ENCODE measurements at regions not wholly inside any gene's neighbourhood (a gene's known extent, or its start where the extent isn't known, plus 50 kb on each side); places are given as distances from the start of the nearest gene placed in this dataset.

- Histone ChIP-seq H3K27ac (no peak overlapping the region), H3K9me3 (no peaks in the 10 kb centered on the region), H3K4me1 (no peaks in the 10 kb centered on the region), H3K36me3 (no peaks in the 10 kb centered on the region), H3K27me3 (peaks cover 5% of the 10 kb centered on the region), H3K4me3 (no peak overlapping the region)
- TF ChIP-seq EP300 (IDR thresholded peaks at IDR 0.05; ENCODE audit: low read depth): no peak
- TF ChIP-seq CTCF (IDR thresholded peaks at IDR 0.05): no peak
- no peak for TF ChIP-seq POLR2A (IDR thresholded peaks at IDR 0.05)
- TF ChIP-seq POLR2AphosphoS5 (IDR thresholded peaks at IDR 0.05): no peak
- WGBS, 2 donors (ENCODE audit: low coverage in 1 of 2): 88 to 100% methylated on average over 2 of the region's 2 CpGs
- in situ Hi-C loops (cut with MboI; ENCODE audit: low pct_ligation_motif_present in 1 of 4, low pct_unique_long_range_greater_than_20kb in 1 of 4, low sequenced_read_pairs in 3 of 4): no loop called here
- DNase-seq: no peak
- intact Hi-C loops (cut with DNase I; ENCODE audit: low total_unique reads): no loop called here
Measured at GRCh38 chr2:65870826-65871225, 438.4 kb upstream of the SPRED2 start.

- 67 to 90% methylated on average over 2 to 5 of the region's 5 CpGs for WGBS, 2 donors (ENCODE audit: low coverage in 1 of 2)
- Histone ChIP-seq H3K9me3 (no peaks in the 10 kb centered on the region), H3K4me3 (no peak overlapping the region), H3K27me3 (peaks cover 5% of the 10 kb centered on the region), H3K4me1 (no peaks in the 10 kb centered on the region), H3K36me3 (no peaks in the 10 kb centered on the region), H3K27ac (no peak overlapping the region)
- TF ChIP-seq POLR2AphosphoS5 (IDR thresholded peaks at IDR 0.05) (no peak), EP300 (IDR thresholded peaks at IDR 0.05; ENCODE audit: low read depth) (no peak), CTCF (IDR thresholded peaks at IDR 0.05) (no peak), POLR2A (IDR thresholded peaks at IDR 0.05) (no peak)
- DNase-seq: no peak
- in situ Hi-C loops (cut with MboI; ENCODE audit: low pct_ligation_motif_present in 1 of 4, low pct_unique_long_range_greater_than_20kb in 1 of 4, low sequenced_read_pairs in 3 of 4): no loop called here
- intact Hi-C loops (cut with DNase I; ENCODE audit: low total_unique reads): no loop called here
Measured at GRCh38 chr2:65869296-65869695, 436.9 kb upstream of the SPRED2 start.

GRCh38 chr2:65868177-65868576 lies 435.8 kb upstream of the SPRED2 start:
- Histone ChIP-seq H3K27ac (no peak overlapping the region), H3K4me3 (no peak overlapping the region), H3K27me3 (peaks cover 5% of the 10 kb centered on the region), H3K4me1 (no peaks in the 10 kb centered on the region), H3K9me3 (no peaks in the 10 kb centered on the region), H3K36me3 (no peaks in the 10 kb centered on the region)
- DNase-seq: no peak
- TF ChIP-seq POLR2A (IDR thresholded peaks at IDR 0.05): no peak
- no peak for TF ChIP-seq CTCF (IDR thresholded peaks at IDR 0.05)
- no peak for TF ChIP-seq POLR2AphosphoS5 (IDR thresholded peaks at IDR 0.05)
- TF ChIP-seq EP300 (IDR thresholded peaks at IDR 0.05; ENCODE audit: low read depth): no peak
- 76% methylated on average over 5 of the region's 5 CpGs; no CpG with 5 or more reads in 1 of the 2 donors for WGBS, 2 donors (ENCODE audit: low coverage in 1 of 2)
- intact Hi-C loops (cut with DNase I; ENCODE audit: low total_unique reads) (no loop called here), in situ Hi-C loops (cut with MboI; ENCODE audit: low pct_ligation_motif_present in 1 of 4, low pct_unique_long_range_greater_than_20kb in 1 of 4, low sequenced_read_pairs in 3 of 4) (no loop called here)

DNA sequence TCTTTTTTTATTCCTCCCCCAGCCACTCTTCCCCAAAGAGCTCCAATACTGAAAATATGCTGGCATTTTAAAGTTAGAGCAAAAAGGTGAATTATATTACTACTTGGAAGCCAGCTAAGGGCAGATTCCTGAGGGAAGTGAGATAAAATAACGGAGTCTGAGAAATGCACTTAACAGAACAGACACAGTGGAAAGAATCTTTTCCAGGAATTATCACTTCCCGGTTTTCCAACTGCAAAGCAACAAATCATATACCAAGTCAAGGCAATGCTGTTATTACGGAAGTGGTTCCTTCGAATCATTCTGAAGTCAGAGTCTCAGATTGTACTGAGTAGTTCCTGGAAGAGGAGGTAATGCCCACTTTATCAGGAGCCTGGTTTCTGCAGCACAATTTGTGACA lies 435.0 kb upstream of the SPRED2 start:
- intact Hi-C loops (cut with DNase I; ENCODE audit: low total_unique reads): no loop called here

More for the DNA sequence above, 435.0 kb upstream of the SPRED2 start:
- Histone ChIP-seq H3K4me1 (no peaks in the 10 kb centered on the region), H3K27me3 (peaks cover 5% of the 10 kb centered on the region), H3K9me3 (no peaks in the 10 kb centered on the region), H3K4me3 (no peak overlapping the region), H3K36me3 (no peaks in the 10 kb centered on the region), H3K27ac (no peak overlapping the region)
- no peak for DNase-seq
- in situ Hi-C loops (cut with MboI; ENCODE audit: low pct_ligation_motif_present in 1 of 4, low pct_unique_long_range_greater_than_20kb in 1 of 4, low sequenced_read_pairs in 3 of 4): no loop called here
- no peak for TF ChIP-seq POLR2A (IDR thresholded peaks at IDR 0.05)
- TF ChIP-seq POLR2AphosphoS5 (IDR thresholded peaks at IDR 0.05): no peak
- TF ChIP-seq EP300 (IDR thresholded peaks at IDR 0.05; ENCODE audit: low read depth): no peak
- TF ChIP-seq CTCF (IDR thresholded peaks at IDR 0.05): no peak
- 45 to 60% methylated on average over 4 of the region's 4 CpGs for WGBS, 2 donors (ENCODE audit: low coverage in 1 of 2)
